Epithelial cell of proximal tubule (primary cell): ENCODE measurements at regions not wholly inside any gene's neighbourhood (a gene's known extent, or its start where the extent isn't known, plus 50 kb on each side); places are given as distances from the start of the nearest gene placed in this dataset.

Source experiments
- DNase-seq: peaks from one replicate; pipeline ENCODE4 v3.0.0-alpha.2; 2011; ENCODE audit warnings: low read depth
- H3K4me3 ChIP-seq: 2 replicates; pipeline ENCODE4 v1.5.1; 2011; ENCODE audit warnings: low read depth, mild to moderate bottlenecking, low read length
- CTCF ChIP-seq: conservative IDR thresholded peaks from 2 replicates; pipeline ENCODE4 v1.5.1; 2012; ENCODE audit warnings: low read depth, mild to moderate bottlenecking, low read length

GRCh38 chr5:174189654-174190541 is 144.4 kb downstream of the NSG2 start:
- H3K4me3 ChIP-seq: no peak overlapping the region
- no peak for DNase-seq
- TF ChIP-seq CTCF: no peak

DNA sequence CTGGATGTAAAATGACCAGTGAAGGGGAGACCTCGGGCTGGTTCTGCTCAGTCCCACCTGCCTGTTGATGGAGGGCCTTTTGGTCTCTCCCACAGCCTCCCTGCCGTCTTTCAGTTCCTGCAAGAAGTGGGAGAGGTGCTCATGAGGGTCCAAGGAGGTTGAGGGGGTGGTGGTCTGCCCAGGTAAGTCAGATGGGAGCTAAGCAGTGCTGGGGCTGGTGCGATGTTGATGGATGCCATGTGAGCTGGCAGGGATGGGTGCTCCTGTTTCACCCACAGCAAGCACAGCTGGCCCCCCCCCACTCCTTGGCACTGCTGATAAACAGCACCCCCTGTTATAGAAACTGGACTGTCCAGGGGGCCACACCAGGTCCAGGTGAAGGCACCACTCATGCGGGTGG is 145.6 kb downstream of the NSG2 start:
- DNase-seq: no peak
- TF ChIP-seq CTCF: no peak
- no peak overlapping the region for H3K4me3 ChIP-seq

GRCh38 chr5:174191850-174192655 is 146.5 kb downstream of the NSG2 start:
- no peak overlapping the region for H3K4me3 ChIP-seq
- no peak for DNase-seq
- no peak for TF ChIP-seq CTCF

GRCh38 chr5:174192901-174193300 is 147.4 kb downstream of the NSG2 start:
- no peak for DNase-seq
- no peak overlapping the region for H3K4me3 ChIP-seq
- no peak for TF ChIP-seq CTCF

DNA sequence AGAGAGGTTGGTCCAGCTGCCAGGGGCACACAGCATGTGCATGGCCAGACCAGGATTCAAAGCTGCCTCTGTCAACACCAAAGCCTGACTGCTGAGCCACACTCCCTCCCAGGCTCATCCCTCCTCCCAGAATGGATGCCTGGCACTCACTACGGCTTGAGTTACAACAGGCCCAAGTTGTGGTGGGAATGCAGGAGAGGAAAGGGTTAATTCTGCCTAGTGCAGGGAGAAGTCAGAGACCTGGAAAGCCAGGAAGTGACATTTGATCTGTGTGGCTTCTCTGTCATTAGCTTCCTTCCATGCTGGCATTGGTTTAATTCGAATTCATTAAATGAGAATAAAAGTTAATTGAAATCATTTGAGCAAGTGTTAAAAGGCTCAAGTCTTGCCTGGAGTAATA is 150.0 kb downstream of the NSG2 start:
- TF ChIP-seq CTCF: no peak
- DNase-seq: no peak
- H3K4me3 ChIP-seq: no peak overlapping the region

DNA sequence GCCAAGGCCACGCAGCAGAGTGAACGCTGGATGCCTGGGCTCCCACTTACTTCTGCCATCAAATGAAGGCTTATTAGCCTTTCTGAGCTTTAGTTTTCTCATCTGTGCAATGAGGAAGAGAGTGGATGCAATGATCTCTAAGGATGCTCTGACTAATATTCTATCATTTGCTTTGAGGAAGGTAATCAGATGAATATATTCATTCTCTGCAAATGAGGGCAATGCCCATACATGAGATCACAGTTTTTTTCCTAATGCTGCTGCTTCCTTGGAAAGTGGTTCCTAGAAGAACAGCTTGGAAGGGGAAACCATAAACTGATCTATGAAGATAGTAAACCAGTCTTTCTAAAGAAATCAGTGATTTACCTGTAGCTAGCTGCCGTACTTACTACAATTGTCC is 152.4 kb downstream of the NSG2 start:
- TF ChIP-seq CTCF: no peak
- DNase-seq: no peak
- no peak overlapping the region for H3K4me3 ChIP-seq
